Activated CD4-positive, alpha-beta T cell treated with anti-CD3 and anti-CD28 coated beads, Interleukin-2, amount 10 ng/mL, durations not matched to agents 7 days and 5 days (primary cell): ENCODE measurements at regions not wholly inside any gene's neighbourhood (a gene's known extent, or its start where the extent isn't known, plus 50 kb on each side); places are given as distances from the start of the nearest gene placed in this dataset.
A peak's percentile ranks its signal among the peaks of the same experiment; 100 is the strongest.

ENCODE experiments used
- CTCF ChIA-PET: fragments of 350-600 bp; sonication (Branson Sonifier 250); formaldehyde crosslinking; loops from one replicate; lab custom pipeline; 2021; ENCODE audit warnings: antibody characterized with exemption; lab: Charles Lee
- POLR2A ChIA-PET: fragments of 350-600 bp; sonication (Branson Sonifier 250); formaldehyde crosslinking; loops from one replicate; lab custom pipeline; 2021; ENCODE audit warnings: antibody characterized with exemption; lab: Charles Lee
- DNase-seq: peaks from one replicate; pipeline ENCODE4 v3.0.0-alpha.2; 2020
- H3K27ac Mint-ChIP-seq: one replicate; pipeline ENCODE4 v1.8.0; 2021; ENCODE audit warnings: mild to moderate bottlenecking, moderate library complexity, mixed read lengths
- H3K27me3 Mint-ChIP-seq: one replicate; pipeline ENCODE4 v1.8.0; 2021; ENCODE audit warnings: mixed read lengths
- H3K36me3 Mint-ChIP-seq: one replicate; pipeline ENCODE4 v1.8.0; 2021; ENCODE audit warnings: low read depth, mixed read lengths
- H3K4me1 Mint-ChIP-seq: one replicate; pipeline ENCODE4 v1.8.0; 2021; ENCODE audit warnings: mixed read lengths
- H3K4me3 Mint-ChIP-seq: one replicate; pipeline ENCODE4 v1.8.0; 2021; ENCODE audit warnings: mild to moderate bottlenecking, moderate library complexity, mixed read lengths
- H3K9me3 Mint-ChIP-seq: one replicate; pipeline ENCODE4 v1.8.0; 2021; ENCODE audit warnings: mixed read lengths

DNA sequence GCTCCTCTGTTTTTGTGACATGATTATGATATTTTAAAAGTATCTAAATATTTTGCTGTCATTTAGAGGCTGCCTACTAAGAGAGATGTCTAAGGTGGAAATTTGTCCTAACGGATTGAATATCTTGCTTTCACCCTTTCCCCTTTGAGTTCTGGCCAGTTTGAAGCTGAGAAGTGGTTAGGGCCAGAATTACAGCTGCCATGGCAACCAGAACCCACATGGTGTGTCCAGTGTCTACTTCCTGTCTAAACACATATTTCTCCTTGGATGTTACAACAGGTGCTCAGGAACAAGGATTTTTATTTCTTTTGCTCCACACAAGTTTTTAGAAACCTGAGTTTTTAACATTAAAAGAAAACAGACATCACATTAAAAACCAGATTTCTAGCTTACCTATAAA lies 335.1 kb upstream of the OR4E1 start:
- H3K4me3 Mint-ChIP-seq = no peak overlapping the region
- peaks cover 15% of the 10 kb centered on the region for H3K36me3 Mint-ChIP-seq
- POLR2A ChIA-PET = no interaction called here
- H3K27me3 Mint-ChIP-seq = no peaks in the 10 kb centered on the region
- DNase-seq = no peak
- no peaks in the 10 kb centered on the region for H3K9me3 Mint-ChIP-seq
- H3K4me1 Mint-ChIP-seq = peaks cover 30% of the 10 kb centered on the region
- no peak overlapping the region for H3K27ac Mint-ChIP-seq
- CTCF ChIA-PET = interaction anchor here (1.0 to 1.5 kb wide), 2 partner anchors 11 to 95 kb away, joined by 3 read pairs; no protein-coding TSS in a partner anchor

DNA sequence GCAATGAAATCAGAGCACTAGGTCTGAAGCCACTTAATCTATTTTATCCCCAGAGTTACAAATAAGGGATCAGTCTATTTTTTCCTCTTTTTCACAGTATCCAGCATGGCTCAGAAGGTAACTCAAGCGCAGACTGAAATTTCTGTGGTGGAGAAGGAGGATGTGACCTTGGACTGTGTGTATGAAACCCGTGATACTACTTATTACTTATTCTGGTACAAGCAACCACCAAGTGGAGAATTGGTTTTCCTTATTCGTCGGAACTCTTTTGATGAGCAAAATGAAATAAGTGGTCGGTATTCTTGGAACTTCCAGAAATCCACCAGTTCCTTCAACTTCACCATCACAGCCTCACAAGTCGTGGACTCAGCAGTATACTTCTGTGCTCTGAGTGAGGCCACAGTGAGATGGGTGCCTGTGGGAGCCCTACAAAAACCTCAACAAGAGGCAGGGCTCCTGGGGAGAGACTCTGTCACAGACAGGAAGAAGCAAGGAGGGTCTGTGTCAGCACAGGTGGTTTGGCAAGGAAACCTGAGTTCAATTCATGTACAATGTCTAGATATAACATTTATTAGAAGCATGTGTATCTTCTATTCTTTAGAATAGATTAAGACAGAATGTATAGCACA lies 334.3 kb upstream of the OR4E1 start:
- peak overlapping the region; percentile 64 for H3K4me3 Mint-ChIP-seq
- peaks cover 33% of the 10 kb centered on the region for H3K4me1 Mint-ChIP-seq
- POLR2A ChIA-PET = no interaction called here
- CTCF ChIA-PET = no interaction called here
- H3K9me3 Mint-ChIP-seq = no peaks in the 10 kb centered on the region
- H3K27me3 Mint-ChIP-seq = no peaks in the 10 kb centered on the region
- H3K36me3 Mint-ChIP-seq = peaks cover 15% of the 10 kb centered on the region
- H3K27ac Mint-ChIP-seq = peak overlapping the region; percentile 80
- no peak for DNase-seq

DNA sequence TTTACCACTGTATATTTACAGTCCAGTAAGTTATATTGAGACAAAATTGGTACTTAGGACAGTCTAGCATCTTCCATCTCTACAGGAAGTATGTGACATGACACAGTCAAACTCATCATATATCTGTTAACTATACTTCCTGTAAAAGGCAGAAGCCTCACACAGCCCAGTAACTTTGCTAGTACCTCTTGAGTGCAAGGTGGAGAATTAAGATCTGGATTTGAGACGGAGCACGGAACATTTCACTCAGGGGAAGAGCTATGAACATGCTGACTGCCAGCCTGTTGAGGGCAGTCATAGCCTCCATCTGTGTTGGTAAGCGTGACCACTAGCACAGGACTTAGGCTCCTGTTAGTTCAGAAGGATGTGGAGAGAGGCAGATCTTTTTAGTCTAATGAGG lies 333.7 kb upstream of the OR4E1 start:
- Mint-ChIP-seq H3K27ac (peak overlapping the region; percentile 80), H3K9me3 (no peaks in the 10 kb centered on the region), H3K27me3 (no peaks in the 10 kb centered on the region), H3K36me3 (peaks cover 15% of the 10 kb centered on the region), H3K4me3 (peak overlapping the region; percentile 64), H3K4me1 (peaks cover 34% of the 10 kb centered on the region)
- DNase-seq = no peak
- ChIA-PET CTCF (interaction anchor here (0.7 kb wide), 1 partner anchor 29 kb away, joined by 5 read pairs; no protein-coding TSS in a partner anchor), POLR2A (no interaction called here)

DNA sequence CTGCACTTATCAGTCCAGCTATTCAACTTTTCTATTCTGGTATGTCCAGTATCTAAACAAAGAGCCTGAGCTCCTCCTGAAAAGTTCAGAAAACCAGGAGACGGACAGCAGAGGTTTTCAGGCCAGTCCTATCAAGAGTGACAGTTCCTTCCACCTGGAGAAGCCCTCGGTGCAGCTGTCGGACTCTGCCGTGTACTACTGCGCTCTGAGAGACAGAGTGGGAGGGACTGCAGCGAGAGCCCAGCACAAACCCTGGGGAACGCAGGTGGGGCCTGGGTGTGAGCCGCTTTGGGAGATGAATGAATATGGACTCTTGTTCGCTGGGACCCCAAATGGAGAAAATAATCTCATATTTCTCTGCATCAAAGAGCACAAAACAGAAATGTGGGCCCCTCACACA lies 329.8 kb upstream of the OR4E1 start:
- peaks cover 12% of the 10 kb centered on the region for H3K36me3 Mint-ChIP-seq
- H3K27ac Mint-ChIP-seq = peak overlapping the region; percentile 90
- H3K27me3 Mint-ChIP-seq = no peaks in the 10 kb centered on the region
- DNase-seq = peak; percentile 38
- H3K4me1 Mint-ChIP-seq = peaks cover 36% of the 10 kb centered on the region
- H3K9me3 Mint-ChIP-seq = no peaks in the 10 kb centered on the region
- H3K4me3 Mint-ChIP-seq = peak overlapping the region; percentile 77
- CTCF ChIA-PET = interaction anchor here (0.9 to 1.8 kb wide), 10 partner anchors 9 to 569 kb away, joined by 3 to 5 read pairs (median 4); no protein-coding TSS in a partner anchor
- POLR2A ChIA-PET = no interaction called here

DNA sequence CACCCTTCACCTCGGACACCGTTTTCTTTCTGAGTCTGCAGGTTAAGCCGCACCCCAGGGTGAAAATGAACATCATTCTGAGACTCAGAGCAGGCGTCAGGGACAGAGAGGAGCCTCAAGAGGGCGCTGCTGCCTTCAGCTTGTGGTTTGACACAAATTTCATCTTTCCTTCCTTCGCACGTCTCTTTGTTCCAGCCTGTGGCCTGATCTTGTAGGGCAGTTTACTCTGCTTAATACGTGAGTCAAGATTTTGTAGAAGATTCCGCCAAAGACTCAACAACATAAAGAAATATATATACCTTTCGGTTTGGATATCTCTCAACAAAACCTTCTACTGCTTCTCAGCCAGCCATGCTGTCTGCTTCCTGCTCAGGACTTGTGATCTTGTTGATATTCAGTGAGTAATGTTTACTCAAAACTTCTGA lies 329.3 kb upstream of the OR4E1 start:
- peaks cover 12% of the 10 kb centered on the region for H3K36me3 Mint-ChIP-seq
- H3K27me3 Mint-ChIP-seq = no peaks in the 10 kb centered on the region
- H3K4me1 Mint-ChIP-seq = peaks cover 34% of the 10 kb centered on the region
- peak overlapping the region; percentile 90 for H3K27ac Mint-ChIP-seq
- H3K9me3 Mint-ChIP-seq = no peaks in the 10 kb centered on the region
- POLR2A ChIA-PET = no interaction called here
- peak; percentile 78 for DNase-seq
- CTCF ChIA-PET = interaction anchor here (0.9 to 1.8 kb wide), 11 partner anchors 9 to 569 kb away, joined by 3 to 5 read pairs (median 4); no protein-coding TSS in a partner anchor
- H3K4me3 Mint-ChIP-seq = peak overlapping the region; percentile 77

DNA sequence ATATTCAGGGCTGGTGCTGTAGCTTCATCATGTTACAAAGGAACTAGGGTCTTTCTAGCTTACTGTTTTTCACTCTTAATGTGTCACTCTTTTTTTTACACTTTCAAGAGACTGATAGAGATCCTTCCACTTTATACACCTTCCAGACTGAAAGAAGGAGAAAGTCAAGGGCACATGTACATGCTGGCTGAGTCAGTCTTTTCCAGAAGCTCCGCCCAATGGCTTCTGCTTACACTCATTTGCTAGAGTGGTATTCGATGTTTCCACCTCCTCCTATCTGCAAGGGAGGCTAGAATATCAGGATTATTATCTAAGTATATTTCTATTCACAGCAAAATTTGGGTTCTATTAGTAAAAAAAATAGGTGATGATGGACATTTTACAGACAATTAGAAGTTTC lies 325.8 kb upstream of the OR4E1 start:
- peak overlapping the region; percentile 83 for H3K4me3 Mint-ChIP-seq
- CTCF ChIA-PET = interaction anchor here (0.6 to 1.3 kb wide), 8 partner anchors 9 to 571 kb away, joined by 3 to 6 read pairs (median 4); no protein-coding TSS in a partner anchor
- peaks cover 38% of the 10 kb centered on the region for H3K4me1 Mint-ChIP-seq
- no peaks in the 10 kb centered on the region for H3K9me3 Mint-ChIP-seq
- POLR2A ChIA-PET = no interaction called here
- no peaks in the 10 kb centered on the region for H3K27me3 Mint-ChIP-seq
- peak overlapping the region; percentile 81 for H3K27ac Mint-ChIP-seq
- DNase-seq = no peak
- peaks cover 3% of the 10 kb centered on the region for H3K36me3 Mint-ChIP-seq

DNA sequence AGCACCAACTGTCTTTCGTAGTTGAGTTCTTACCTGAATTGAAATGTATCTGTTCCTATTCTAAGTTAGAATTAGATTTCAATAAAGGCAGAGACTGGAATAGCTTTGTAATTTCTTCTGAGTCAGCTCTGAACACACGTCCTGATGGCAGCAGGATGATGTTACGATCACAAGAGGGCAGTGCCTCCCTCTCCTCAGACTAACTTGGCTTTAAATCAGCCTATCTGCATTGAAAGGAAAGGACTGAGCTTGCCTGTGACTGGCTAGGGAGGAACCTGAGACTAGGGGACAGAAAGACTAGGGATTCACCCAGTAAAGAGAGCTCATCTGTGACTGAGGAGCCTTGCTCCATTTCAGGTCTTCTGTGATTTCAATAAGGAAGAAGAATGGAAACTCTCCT lies 323.7 kb upstream of the OR4E1 start:
- ChIA-PET CTCF (interaction anchor here (0.5 to 2.3 kb wide), 17 partner anchors 12 to 1010 kb away, joined by 3 to 15 read pairs (median 4); no protein-coding TSS in a partner anchor), POLR2A (interaction anchor here (0.5 to 1.6 kb wide), 3 partner anchors 32 to 559 kb away, joined by 3 to 4 read pairs (median 3); no protein-coding TSS in a partner anchor)
- H3K4me1 Mint-ChIP-seq = peaks cover 34% of the 10 kb centered on the region

DNA sequence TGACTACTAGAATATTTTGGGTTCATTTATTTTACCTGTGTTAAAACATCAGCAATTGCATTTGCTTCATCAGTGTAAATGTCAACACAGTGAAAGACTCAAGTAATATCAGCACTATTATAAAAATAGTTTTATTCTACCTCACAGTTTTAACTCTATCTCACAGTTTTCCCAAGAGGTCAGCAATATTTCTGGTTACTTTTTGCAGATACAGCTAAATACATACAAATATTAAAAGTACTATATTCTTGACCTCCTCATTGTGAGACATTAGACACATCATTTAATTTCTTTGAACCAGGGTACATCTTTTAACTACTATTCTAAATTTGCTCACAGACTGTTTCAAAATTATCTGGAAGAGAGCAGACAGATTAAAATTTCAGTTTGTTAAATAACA lies 321.7 kb upstream of the OR4E1 start:
- ChIA-PET CTCF (interaction anchor here (1.0 kb wide), 1 partner anchor 575 kb away, joined by 4 read pairs; no protein-coding TSS in a partner anchor), POLR2A (no interaction called here)
- H3K27ac Mint-ChIP-seq = peak overlapping the region; percentile 36
- H3K4me1 Mint-ChIP-seq = peaks cover 39% of the 10 kb centered on the region
- no peak for DNase-seq
- H3K4me3 Mint-ChIP-seq = no peak overlapping the region
- no peaks in the 10 kb centered on the region for H3K9me3 Mint-ChIP-seq
- no peaks in the 10 kb centered on the region for H3K27me3 Mint-ChIP-seq
- peaks cover 3% of the 10 kb centered on the region for H3K36me3 Mint-ChIP-seq

More for the DNA sequence above, 323.7 kb upstream of the OR4E1 start:
- Mint-ChIP-seq H3K36me3 (peaks cover 3% of the 10 kb centered on the region), H3K27ac (peak overlapping the region; percentile 91), H3K9me3 (no peaks in the 10 kb centered on the region), H3K4me3 (peak overlapping the region; percentile 83), H3K27me3 (no peaks in the 10 kb centered on the region)
- peak; percentile 58 for DNase-seq

DNA sequence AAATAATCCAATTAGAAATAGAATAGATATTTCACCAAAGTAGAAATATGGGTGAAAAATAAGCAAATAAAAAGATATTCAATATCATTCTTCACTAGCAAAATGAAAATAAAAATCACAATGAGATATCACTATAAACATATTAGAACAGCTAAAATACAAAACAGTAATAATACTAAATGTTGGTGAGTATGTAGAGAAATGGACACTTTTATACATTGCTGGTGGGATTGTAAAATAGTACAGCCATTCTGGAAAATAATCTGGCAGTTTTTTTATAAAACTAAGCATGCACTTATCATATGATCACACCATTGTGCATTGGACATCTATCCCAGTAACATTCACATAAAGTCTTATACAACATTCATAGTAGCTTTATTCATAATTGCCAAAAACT lies 320.2 kb upstream of the OR4E1 start:
- H3K4me1 Mint-ChIP-seq = peaks cover 43% of the 10 kb centered on the region
- H3K36me3 Mint-ChIP-seq = peaks cover 3% of the 10 kb centered on the region
- H3K4me3 Mint-ChIP-seq = no peak overlapping the region
- H3K9me3 Mint-ChIP-seq = no peaks in the 10 kb centered on the region
- H3K27me3 Mint-ChIP-seq = no peaks in the 10 kb centered on the region
- H3K27ac Mint-ChIP-seq = peak overlapping the region; percentile 72
- ChIA-PET POLR2A (no interaction called here), CTCF (interaction anchor here (1.8 kb wide), 1 partner anchor 10 kb away, joined by 5 read pairs; no protein-coding TSS in a partner anchor)
- no peak for DNase-seq

DNA sequence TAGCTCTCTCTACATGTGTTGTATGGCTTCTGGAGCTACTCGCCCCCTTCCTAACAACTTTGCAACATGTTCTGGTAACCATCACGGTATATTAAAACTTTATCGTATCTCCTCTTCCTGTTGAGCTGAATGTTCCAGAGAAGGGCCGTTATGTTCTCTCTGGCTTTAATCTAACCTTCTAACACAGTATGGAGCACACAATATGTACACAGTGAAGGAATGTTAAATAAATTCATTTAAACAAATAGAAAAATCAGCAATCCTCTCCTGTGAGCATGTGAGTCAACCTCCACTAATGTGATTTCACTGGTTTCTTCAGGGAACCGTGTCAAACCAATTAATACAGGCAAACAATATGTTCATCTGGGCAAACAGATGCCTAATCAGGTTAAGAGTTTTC lies 319.5 kb upstream of the OR4E1 start:
- CTCF ChIA-PET = interaction anchor here (0.9 to 2.2 kb wide), 5 partner anchors 11 to 577 kb away, joined by 3 to 6 read pairs (median 3); no protein-coding TSS in a partner anchor
- DNase-seq = no peak
- Mint-ChIP-seq H3K9me3 (no peaks in the 10 kb centered on the region), H3K36me3 (peaks cover 3% of the 10 kb centered on the region), H3K27ac (peak overlapping the region; percentile 68), H3K4me3 (peak overlapping the region; percentile 52), H3K27me3 (no peaks in the 10 kb centered on the region), H3K4me1 (peaks cover 49% of the 10 kb centered on the region)
- POLR2A ChIA-PET = no interaction called here

DNA sequence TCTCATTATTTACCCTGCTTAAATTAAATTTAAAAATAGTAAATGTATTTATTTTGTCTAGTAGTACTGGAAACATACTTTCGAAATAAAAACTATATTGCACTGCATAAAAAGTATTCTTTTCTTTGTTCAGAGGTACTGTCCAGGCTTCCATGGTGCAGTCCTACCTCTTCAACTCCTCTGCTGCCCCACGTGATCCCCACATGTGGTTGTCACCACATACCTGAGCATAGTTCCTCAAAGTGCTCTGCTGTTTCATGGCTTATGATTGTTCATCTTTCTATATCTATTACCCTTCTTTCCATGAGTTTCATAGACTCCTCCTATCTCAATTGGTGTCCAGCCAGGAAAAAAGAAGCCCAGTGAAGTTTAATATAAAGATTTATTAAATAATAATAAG lies 317.5 kb upstream of the OR4E1 start:
- Mint-ChIP-seq H3K27ac (peak overlapping the region; percentile 69), H3K9me3 (no peaks in the 10 kb centered on the region), H3K4me1 (peaks cover 45% of the 10 kb centered on the region), H3K27me3 (peaks cover 7% of the 10 kb centered on the region), H3K36me3 (no peaks in the 10 kb centered on the region), H3K4me3 (peak overlapping the region; percentile 64)
- POLR2A ChIA-PET = no interaction called here
- CTCF ChIA-PET = interaction anchor here (0.9 to 3.8 kb wide), 8 partner anchors 8 to 579 kb away, joined by 3 to 20 read pairs (median 6); no protein-coding TSS in a partner anchor
- DNase-seq = no peak

DNA sequence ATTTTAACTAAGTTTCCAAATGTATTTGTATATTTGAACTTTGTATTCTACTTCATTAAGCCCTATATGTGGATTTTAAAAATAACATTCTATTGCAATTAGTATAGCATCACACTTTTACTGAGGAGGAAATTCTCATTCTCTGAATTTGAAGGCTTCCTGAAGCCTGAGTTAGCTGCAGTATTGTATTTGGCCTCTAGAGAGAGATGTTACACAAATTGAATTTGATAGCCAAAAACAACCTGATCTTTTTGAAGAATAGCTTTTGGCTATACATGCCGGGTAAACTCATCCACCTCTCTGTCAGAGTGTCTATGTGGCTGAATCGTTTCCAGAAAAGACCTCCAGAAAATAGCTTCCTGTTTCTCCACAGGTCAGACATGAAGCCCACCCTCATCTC lies 316.5 kb upstream of the OR4E1 start:
- CTCF ChIA-PET = interaction anchor here (0.7 to 3.8 kb wide), 9 partner anchors 9 to 580 kb away, joined by 3 to 20 read pairs (median 4); no protein-coding TSS in a partner anchor
- peak overlapping the region; percentile 71 for H3K27ac Mint-ChIP-seq
- peak overlapping the region; percentile 64 for H3K4me3 Mint-ChIP-seq
- no peaks in the 10 kb centered on the region for H3K36me3 Mint-ChIP-seq
- no peaks in the 10 kb centered on the region for H3K9me3 Mint-ChIP-seq
- POLR2A ChIA-PET = no interaction called here
- peaks cover 40% of the 10 kb centered on the region for H3K4me1 Mint-ChIP-seq
- H3K27me3 Mint-ChIP-seq = peaks cover 7% of the 10 kb centered on the region
- DNase-seq = no peak

DNA sequence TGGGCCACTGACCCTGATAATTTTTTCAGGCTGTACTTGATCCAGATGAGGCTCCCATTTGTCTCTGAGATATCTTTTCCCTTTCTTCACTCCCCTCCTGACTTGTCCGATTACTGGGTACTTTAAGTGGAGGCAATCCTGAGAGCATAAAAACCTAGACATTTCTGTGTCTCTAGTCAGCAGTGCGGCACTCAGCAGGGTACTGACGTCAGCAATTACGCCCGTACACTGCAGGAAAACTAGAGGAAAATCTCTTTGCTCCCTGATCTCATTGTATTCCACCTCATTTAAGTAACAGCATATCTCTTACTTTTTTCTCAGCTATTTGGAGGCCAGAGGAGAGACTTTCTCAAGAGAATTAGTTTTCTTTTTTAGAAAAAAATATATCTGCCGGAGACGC lies 315.5 kb upstream of the OR4E1 start:
- H3K36me3 Mint-ChIP-seq = no peaks in the 10 kb centered on the region
- ChIA-PET CTCF (interaction anchor here (0.7 to 3.8 kb wide), 6 partner anchors 11 to 885 kb away, joined by 3 to 20 read pairs (median 7); no protein-coding TSS in a partner anchor), POLR2A (no interaction called here)
- peaks cover 36% of the 10 kb centered on the region for H3K4me1 Mint-ChIP-seq
- H3K4me3 Mint-ChIP-seq = peak overlapping the region; percentile 25
- H3K27me3 Mint-ChIP-seq = peaks cover 7% of the 10 kb centered on the region
- H3K9me3 Mint-ChIP-seq = no peaks in the 10 kb centered on the region
- peak overlapping the region; percentile 54 for H3K27ac Mint-ChIP-seq
- no peak for DNase-seq
